Daoy (cell line): ENCODE measurements at regions not wholly inside any gene's neighbourhood (a gene's known extent, or its start where the extent isn't known, plus 50 kb on each side); places are given as distances from the start of the nearest gene placed in this dataset.

Experiments
- DNase-seq: peaks from one replicate; pipeline ENCODE4 v3.0.0-alpha.2; 2015; ENCODE audit warnings: low read depth

DNA sequence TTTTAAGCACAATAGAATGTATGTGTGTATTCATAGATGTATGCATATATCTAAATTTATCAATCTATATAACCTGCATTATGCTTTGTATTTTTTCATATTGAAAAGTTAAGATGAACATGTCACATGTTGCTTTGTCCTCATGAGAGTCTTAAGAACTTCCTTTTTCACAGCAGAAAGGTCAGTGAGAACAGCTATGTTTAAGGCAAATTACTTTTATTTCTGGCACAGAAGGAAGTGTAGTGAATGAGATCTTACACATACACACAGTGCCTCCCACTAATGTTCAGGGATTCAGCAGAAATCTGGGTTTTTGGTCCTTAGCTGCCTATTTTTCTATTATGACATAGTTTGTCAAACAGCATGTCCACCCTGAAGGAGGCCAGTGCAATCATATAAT is 134.8 kb downstream of the TMEM26 start:
- DNase-seq: no peak

DNA sequence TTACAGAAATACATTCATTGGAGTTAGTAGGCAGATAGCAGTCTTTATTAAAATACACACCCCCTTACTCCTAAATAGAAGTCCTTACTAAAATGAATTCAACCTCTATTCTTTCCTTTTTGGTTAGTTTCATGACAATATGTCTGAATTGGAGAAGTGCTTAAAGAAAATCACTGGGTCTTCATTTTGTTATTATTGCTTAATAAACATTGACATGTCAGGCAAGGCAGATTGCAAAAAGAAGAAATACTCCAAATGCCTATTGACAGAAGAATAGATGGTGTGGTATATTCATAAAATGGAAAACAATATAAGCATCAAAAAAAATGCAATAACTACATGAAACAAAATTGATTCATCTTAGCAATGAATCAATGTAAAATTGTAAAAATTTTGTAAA is 135.5 kb downstream of the TMEM26 start:
- no peak for DNase-seq

DNA sequence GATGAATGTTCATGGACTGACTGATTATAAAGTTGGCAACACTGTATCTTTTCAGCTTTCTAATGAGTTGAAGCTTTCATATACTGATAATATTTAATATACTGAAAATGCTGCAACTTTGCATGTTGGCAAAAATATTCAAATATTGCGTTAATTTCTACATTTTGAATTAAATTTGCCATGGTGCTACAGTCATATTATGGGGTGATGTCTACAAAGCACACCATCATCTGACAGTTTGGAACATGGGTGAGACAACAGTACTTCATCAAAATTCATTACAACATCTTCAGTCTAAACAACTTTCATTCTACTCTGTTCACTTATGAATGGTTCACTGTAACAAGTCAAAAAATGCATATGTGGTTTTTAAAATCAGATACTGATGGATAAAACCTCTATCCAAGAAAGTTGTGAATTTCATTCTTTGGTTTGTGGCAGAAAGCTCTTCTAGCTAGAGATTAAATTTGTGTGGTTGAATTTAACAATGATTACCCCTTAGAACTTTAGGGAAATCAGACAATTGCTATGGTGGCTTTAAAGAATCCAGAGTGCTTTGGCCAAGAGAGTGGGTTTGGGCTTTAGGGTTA is 136.4 kb downstream of the TMEM26 start:
- DNase-seq: no peak

DNA sequence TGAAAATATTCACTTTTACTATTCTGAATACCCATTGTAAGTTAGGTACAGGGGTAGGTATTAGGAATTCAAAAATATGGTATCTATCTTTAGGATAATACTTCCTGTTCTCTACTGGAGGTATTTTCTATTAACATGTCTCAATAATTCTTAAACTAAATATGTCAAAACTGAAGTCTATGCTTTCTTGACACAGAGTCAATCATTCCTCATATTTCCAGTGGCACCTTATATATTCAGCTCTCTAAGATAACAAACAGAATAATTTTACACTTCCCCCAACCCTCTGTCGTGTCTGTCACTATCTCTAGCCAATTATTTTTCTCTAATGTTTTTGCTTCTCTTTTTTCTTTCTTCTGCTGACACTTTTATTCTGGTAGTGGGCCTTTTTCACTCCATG is 138.9 kb downstream of the TMEM26 start:
- DNase-seq: no peak

DNA sequence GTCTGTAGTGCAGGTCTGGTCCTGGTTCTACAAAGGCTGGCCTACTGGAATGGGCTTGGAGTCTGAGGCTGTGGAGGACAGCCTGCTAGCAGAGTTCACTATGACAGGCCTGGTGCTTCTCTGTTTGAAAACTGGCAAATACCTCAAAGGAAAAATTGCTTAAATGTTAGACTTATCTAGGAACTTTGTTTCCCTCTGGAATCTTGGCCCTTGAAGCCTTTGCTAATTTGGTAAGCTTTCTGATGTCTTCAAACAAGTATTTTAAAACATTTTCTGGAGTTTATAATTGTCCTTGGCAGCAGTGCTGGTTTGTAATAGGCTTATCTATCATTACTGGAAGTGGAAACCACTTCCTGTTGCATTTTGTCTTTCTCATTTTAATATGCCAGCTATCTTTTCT is 139.7 kb downstream of the TMEM26 start:
- DNase-seq: no peak

DNA sequence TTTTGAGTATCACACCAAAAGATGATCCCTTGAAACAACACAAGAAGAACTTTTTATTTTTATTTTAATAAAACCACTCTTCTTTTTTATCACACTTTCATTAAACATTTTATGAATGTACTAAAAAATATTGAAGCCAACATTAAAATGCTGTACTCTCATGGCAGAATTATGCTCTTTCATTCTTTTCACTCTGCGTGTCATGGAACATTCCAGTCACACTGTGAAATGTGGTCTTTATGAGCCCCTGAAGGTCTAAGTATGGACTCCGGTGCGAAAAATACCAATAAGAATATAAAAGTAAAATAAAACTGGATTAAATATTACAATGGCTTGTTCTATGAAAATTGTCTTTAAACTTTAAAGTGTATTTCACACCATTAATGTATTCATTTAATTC is 148.4 kb downstream of the TMEM26 start:
- no peak for DNase-seq

DNA sequence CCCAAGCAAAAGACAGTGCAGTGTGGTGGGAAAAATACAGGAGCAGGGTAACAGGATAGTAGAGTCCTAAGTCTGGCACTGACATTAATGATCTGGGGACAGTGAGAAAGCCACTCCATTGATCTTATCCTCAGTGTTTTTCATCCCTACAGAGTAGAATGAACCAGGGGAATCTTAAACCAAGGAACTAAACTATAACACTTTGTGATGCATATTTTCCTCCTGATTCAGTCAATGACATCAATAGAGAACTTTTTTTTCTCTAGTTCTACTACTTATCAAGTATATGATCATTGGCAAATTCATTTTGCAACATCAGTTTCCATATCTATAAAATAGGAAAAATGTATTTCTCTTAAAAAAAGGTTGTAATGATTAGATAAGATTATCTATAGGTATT is 151.1 kb downstream of the TMEM26 start:
- no peak for DNase-seq

DNA sequence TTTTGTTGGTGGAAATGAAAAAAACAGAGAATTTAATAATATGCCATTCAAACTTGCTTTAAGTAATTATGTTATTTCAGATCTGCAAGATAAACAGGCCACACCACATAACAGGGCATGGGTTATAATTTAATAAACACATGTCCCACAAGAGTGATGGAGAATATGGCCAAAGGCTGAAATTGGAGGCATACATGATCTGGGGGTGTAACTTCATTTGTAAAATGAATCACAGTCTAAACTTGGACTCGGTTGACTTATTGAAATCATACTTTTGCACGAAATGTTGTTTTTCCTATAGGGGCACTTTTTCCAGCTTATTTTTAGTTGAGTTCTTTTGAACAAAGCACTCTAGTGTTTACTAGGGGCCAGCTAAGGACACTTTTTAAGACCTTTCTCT is 151.6 kb downstream of the TMEM26 start:
- DNase-seq: no peak

DNA sequence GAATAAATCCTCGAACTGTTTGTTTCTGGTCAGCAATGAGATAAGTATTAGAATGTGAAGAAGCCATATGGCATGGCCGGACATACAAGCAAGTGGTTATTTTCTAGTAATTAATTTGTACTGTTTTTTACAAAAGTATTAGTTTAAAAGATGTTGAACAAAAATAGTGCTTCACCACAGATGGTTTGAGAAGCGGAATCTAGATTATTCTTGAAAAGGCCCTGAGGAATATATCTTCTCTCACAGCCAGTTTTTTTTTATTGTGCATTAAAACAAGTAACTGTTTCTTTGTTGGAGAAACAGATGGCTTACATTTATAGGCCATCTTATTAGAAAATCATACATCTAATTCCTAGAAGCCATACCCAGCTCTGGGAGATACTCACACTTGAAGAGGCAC is 153.3 kb downstream of the TMEM26 start:
- no peak for DNase-seq

DNA sequence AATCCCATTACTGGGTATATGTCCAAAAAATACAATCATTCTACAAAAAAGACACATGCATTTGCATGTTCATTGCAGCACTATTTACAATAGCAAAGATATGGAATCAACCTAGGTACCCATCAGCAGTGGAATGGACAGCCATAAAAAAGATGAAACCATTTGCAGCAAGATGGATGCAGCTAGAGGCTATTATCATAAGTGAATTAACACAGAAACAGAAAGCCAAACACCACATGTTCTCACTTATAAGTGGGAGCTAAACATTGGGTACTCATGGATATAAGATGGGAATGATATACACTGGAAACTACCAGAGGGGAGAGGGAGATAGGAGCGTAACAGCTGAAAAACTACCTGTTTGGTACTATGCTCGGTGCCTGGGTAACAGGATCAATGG is 154.0 kb downstream of the TMEM26 start:
- DNase-seq: no peak

DNA sequence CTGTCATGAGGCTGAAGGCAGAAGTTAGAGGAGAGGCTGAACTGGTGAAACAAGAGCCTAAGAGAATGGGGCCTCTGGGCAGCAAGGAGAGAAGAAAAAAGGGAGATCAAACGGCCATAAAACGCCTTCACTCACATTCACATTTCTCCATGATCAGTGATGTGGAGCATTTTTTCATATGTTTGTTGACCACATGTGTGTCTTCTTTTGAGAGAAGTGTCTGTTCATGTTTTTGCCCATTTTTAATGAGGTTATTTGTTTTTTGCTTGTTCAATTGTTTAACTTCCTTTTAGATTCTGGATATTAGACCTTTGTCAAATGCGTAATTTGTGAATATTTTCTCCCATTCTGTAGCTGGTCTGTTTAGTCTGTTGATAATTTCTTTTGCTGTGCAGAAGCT is 155.0 kb downstream of the TMEM26 start:
- DNase-seq: no peak

DNA sequence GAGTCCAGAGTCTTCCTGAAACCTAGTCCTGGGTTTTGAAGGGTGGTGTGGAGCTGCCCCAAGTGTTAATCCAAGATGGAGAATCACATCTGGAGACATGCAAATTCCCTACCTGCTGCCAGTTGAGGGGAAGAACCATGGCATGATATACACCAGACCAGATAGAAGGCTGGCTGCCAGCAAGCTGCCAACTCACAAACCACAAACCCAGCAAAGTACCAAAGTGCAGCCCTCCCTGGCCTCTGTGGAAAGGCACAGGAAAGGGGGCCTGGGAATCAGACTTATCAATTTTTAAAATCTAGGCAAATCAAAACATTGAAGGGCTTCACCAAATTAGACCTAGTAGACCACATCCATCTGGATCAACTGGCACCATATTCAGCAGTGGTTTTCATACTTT is 157.0 kb downstream of the TMEM26 start:
- no peak for DNase-seq

DNA sequence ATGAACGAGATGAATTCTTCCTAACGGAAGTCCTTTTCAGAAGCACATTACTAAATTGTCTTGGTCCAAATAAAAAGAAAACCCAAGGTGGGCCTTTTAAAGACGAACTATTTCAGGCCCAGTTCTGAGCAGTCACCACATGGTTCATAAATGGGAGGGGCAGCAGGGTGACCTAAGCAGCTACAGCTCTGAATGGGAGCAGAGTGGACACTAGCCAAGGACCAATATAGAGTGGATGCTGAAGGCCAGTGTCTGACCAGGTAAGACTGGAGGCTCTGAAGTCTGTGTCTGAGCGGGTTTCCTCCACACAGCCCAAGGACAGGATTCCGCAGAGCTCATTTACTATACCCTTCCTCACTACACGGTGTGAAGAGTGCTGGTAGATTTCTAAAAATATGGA is 159.1 kb downstream of the TMEM26 start:
- DNase-seq: no peak

DNA sequence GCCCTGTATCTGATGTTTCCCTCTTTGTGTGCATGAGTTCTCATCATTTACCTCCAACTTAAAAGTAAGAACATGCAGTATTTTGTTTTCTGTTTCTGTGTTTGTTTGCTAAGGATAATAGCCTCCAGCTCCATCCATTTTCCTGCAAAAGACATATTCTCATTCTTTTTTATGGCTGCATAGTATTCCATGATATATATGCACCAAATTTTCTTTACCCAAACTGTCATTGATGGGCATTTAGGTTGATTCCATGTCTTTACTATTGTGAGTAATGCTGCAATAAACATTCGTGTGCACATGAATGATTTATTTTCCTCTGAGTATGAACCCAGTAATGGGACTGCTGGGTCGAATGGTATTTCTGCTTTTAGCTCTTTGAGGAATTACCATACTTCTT is 163.4 kb downstream of the TMEM26 start:
- no peak for DNase-seq

DNA sequence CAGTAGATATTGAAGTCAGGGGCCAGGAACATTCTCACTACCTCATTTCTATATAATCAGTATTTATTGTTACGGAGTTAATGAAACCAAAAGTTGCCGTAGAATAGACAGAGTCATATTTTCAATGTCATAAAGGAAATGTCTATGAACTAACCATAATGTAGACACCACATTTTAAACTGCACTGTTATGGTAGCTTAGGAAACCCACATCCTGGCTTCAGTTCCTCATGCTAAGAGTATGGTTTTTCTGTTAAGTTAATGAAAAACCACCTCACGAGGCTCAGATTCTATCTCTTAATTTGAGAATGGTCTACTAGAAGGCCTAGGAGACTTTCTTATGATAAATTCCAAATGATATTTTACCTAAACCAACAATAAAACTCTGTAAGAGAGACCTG is 166.5 kb downstream of the TMEM26 start:
- DNase-seq: no peak

DNA sequence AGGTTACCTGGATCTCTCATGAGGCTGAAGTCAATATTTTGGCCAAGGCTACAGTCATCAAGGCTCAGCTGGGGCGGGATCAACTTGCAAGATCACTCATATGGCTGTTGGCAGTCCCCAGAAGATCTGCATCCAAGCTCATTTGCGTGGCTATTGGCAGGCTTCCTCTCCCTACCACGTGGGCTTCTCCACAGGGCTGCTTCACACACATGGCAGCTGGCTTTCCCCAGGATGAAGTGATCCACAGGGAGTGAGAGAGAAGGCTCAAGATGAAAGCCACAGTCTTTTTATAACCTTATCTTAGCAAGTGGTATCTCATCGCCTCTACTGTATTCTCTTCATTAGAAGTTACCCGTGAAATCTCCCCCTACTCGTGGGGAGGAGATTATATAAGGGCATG is 167.4 kb downstream of the TMEM26 start:
- peak; percentile 2 for DNase-seq

DNA sequence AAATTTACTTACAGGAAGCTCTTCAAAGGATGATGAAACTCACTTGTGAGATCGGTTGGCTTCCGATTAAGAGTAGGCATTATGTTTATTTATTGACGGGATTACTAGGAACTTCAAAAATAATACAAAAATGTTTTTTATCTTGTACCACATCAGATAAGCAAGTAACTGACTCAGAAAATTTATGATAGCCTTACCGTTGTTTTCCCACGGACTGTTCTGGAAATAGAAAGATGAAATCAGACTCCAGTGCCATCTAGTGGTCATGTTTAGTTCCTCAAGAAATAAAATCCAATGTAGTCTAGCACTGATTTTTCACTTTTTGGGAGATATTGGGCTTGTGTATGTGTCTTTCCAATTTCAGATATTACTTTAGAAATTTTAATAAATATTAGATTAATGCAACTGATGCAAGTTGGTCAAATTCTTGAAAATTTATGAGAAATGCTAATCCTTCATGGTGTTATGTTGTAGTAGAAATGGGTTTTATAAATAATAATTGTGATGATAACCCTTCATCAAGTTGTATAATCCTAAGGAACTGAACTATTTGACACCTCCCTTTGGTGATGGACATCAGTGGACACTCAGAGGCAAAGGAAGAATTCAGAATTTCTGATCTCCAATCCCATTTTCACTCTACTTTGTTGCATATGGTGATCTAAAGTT is 168.8 kb downstream of the TMEM26 start:
- peak; percentile 45 for DNase-seq

DNA sequence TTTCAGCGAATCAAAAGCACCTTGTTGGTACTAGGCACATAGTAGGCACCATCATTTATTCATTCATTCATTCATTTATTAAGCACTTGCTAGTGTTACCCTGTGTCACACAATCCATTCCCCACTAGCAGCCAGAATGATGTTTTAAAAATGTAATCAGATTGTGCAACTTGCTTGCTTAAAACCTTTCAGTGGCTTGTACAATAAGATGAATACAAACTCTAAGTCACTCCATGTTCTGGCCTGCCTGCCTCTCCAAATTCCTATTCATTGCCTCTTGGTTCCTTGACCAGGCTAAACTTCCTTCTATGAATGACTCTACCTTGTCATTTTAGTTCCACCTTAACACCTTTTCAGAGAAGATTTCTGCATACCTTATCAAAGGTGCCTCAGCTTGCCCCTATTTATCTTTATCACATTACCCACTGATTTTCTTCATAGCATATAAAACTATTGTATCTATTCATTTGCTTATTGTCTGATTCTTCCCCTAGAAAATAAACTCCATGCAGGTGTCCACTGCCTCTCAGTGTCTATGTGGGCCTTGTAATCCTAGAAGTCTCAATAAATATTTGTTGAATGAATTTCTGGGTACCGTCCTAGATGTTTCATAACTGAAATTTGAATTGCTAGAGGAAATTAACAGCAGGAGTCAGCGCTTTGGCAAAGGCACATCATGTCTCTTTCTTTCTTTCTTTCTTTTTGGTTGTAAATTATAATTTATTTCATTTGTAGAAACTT is 169.5 kb downstream of the TMEM26 start:
- no peak for DNase-seq

DNA sequence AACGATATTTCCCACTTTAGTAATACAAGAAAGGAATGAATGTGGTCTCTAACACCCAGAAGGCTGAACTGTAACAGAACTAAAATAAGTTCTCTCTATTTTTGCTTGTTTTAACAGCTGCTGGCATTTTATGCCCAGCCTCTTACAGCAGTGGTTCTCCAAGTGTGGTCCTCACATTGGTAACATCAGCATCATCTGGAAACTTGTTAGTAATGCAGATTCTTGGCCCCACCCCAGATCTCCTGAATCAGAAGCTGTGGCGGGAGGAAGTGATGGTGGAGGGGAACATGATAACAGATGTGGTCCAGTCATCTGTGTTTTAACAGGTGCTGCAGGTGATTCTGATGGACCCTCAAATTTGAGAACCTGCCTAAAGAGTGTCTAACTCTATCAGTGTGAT is 170.1 kb downstream of the TMEM26 start:
- DNase-seq: peak; percentile 2

DNA sequence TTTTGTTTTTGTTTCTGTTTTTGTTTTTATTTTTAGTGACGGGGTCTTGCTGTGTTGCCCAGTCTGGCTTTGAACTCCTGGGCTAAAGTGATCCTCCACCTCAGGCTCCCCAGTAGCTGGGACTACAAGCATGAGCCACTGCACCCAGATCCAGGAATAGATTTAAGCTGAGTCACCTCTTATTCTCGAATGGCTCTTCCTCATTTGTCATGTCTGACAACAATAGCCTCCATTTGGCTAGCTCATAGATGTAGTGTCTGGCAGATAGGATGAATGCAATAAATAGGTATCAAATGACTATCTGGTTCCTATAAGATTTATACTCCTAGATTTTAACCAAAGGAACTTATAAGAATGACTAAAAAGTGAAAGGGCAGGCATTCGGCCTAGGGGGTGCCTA is 172.9 kb downstream of the TMEM26 start:
- peak; percentile 16 for DNase-seq

DNA sequence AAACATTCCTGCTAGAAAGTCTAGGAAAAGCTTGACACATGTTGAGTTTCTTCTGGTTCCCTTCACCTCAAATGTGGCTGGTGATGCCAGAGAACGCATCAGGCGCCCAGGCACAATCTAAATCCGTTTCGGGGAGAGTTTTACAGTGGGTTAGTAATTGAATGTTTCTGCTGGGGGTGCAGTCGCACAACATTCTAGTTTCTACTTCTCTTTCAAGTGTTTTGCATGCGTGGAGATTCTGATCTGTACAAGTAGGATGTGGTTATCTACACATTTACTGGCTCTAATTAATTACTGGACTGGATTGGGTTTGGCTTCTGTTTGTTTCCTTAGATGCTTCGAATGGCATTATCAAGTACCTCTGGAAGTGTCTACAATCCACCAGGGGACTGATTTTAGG is 173.8 kb downstream of the TMEM26 start:
- DNase-seq: no peak

DNA sequence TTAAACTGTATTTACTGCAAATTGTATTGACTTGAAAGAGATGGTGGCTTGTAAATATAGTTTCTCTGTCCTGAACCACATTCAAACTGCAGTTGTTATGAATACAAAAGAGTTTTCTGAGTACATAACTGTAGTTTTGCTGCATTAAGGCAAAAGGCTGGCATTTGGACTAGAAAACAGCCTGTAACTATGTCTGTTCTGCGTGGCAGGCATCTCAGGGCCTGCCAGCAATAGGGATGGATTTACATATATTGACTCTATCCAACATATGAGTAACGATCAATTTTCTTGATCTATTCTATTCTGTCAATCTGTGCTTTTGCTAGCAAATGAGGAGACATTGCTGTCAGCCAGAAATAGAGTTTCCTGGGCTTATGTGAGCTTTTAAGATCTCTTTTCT is 174.6 kb downstream of the TMEM26 start:
- no peak for DNase-seq

DNA sequence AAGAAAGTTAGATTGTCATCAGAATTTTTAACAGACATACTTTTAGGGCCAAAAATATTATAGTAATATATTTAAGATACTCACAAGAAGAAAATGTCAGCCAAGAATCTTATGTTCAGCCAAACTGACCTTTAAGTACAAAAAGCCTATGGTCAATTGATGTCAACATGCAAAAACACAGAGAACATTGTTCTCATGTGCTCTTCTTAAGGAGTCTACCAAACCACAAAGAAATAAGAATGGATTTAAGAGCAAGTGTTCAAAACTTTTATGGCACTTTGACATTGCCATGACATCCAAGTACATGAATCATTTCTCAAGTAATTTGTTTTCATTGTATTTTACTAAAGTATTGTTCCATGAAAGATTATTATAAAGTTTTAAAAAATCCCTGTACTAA is 180.4 kb downstream of the TMEM26 start:
- no peak for DNase-seq
